ENCODE measurements at regions not wholly inside any gene's neighbourhood (a gene's known extent, or its start where the extent isn't known, plus 50 kb on each side); places are given as distances from the start of the nearest gene placed in this dataset.

DNA sequence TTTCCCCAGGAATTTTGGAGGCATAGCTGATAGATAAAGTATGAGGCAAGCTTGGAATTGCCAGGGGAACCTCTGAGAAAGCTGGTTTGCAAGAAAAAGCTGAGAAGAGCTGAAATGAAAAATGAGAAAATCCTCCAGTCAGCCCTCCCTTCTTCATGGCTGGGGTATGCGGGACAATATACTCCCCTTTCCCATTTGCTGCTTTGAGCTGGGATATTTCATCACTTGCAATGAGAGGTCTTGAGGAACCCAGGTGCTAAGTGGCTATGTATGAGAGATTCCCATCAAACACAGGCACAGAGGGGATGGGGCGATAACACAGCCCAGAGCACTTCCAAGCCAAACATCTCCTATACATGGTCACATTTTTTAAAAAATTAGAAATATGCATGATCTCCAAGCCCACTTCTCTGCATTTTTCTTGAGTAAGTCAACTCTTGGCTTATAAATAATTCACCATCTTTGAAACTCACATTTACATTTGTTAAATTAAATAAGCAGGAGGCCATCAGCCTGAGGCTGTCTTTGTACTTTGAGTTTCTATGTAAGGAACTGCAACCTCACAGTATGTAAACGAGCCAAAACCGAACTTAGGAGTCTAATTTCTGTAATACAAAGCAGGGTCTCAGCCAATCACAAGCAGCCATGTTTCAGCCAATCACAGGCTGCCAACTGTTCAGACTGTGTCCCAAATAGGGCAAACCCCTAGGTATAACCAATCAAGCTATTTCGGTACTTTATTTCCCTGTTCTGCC is 983.6 kb upstream of the NR2F2 start:
- H3K9me3 ChIP-seq (ENCODE audit: insufficient read depth in 2 of 2, low read depth in 1 of 2, low read length in 1 of 2), result no peaks in the 10 kb centered on the region
- H3K79me1 ChIP-seq (ENCODE audit: low read depth, low read length), result no peaks in the 10 kb centered on the region
- no peaks in the 10 kb centered on the region for H3K4me1 ChIP-seq (replicated peaks in 1 of 4; ENCODE audit: control insufficient read depth in 3 of 4, insufficient read depth in 4 of 4, low read length in 3 of 4)
- no peak overlapping the region for H2AFZ ChIP-seq (ENCODE audit: low read length)
- H3K9ac ChIP-seq (replicated peaks in 1 of 4; ENCODE audit: extremely low read depth in 1 of 4, low read depth in 3 of 4, low read length in 3 of 4), result no peak overlapping the region
- H2BK12ac ChIP-seq (ENCODE audit: low read depth, low read length), result no peak overlapping the region
- H3K27ac ChIP-seq (ENCODE audit: low read depth, low read length), result no peak overlapping the region
- H4K5ac ChIP-seq (ENCODE audit: insufficient read length, low read depth, low read length), result no peak overlapping the region
- H3K4me2 ChIP-seq (ENCODE audit: insufficient read depth in 1 of 2, low read depth in 2 of 2, low read length in 2 of 2), result no peak overlapping the region
- H3K56ac ChIP-seq (replicated peaks; ENCODE audit: insufficient read length, low read depth, low read length), result no peak overlapping the region
- FAIRE-seq, result no peak
- H4K91ac ChIP-seq (replicated peaks; ENCODE audit: insufficient read length, low read length), result no peak overlapping the region
- no peak overlapping the region for H2BK15ac ChIP-seq (ENCODE audit: low read length)
- no peaks in the 10 kb centered on the region for H4K20me1 ChIP-seq (replicated peaks in 1 of 2; ENCODE audit: control insufficient read depth in 1 of 2, insufficient read depth in 2 of 2, low read length in 2 of 2)
- H3K4me3 ChIP-seq (ENCODE audit: extremely low read depth in 1 of 4, insufficient read depth in 2 of 4, low read depth in 3 of 4, low read length in 4 of 4), result no peak overlapping the region
- H2BK20ac ChIP-seq (ENCODE audit: low read length), result no peak overlapping the region
- H3K23me2 ChIP-seq (ENCODE audit: low read depth, low read length), result no peaks in the 10 kb centered on the region
- H3K23ac ChIP-seq (ENCODE audit: insufficient read length), result no peak overlapping the region
- ChIA-PET CTCF (ENCODE audit: partially characterized antibody) (interaction anchor here (0.7 kb wide), 1 partner anchor 18 kb away, joined by 3 read pairs; no protein-coding TSS in a partner anchor), POLR2A (ENCODE audit: partially characterized antibody) (no interaction called here)
- H3K36me3 ChIP-seq (ENCODE audit: control insufficient read depth in 2 of 4, insufficient read depth in 4 of 4, low read length in 3 of 4), result no peaks in the 10 kb centered on the region
- 76% methylated on average over 5 of the region's 5 CpGs; no CpG with 5 or more reads in 1 of the 2 experiments for WGBS, 2 experiments (ENCODE audit: extremely low coverage in 1 of 2, insufficient coverage in 1 of 2, insufficient read length in 1 of 2, insufficient replicate concordance in 2 of 2, low coverage in 1 of 2, low lambda C conversion rate in 2 of 2, missing lambda C conversion rate in 1 of 2)
- no peaks in the 10 kb centered on the region for H3K27me3 ChIP-seq (replicated peaks in 1 of 4; ENCODE audit: control insufficient read depth in 3 of 4, extremely low read depth in 1 of 4, insufficient read depth in 3 of 4, low read length in 3 of 4)
- H3K18ac ChIP-seq (ENCODE audit: extremely low read depth, low read length), result no peak overlapping the region
- no peak overlapping the region for H4K8ac ChIP-seq (ENCODE audit: extremely low read depth, insufficient read depth, low read length)
- no peaks in the 10 kb centered on the region for H3K79me2 ChIP-seq (ENCODE audit: control insufficient read depth in 1 of 2, insufficient read depth in 2 of 2, low read length in 2 of 2)
- no peak overlapping the region for H2AK5ac ChIP-seq (ENCODE audit: low read depth, low read length)
- no peak overlapping the region for H2BK5ac ChIP-seq (ENCODE audit: low read depth, low read length)
- no peak for DNase-seq (ENCODE audit: low read depth in 1 of 2, low spot score in 2 of 2)
- H2BK120ac ChIP-seq (replicated peaks; ENCODE audit: low read depth, low read length), result no peak overlapping the region
- no peak overlapping the region for H3K14ac ChIP-seq (ENCODE audit: insufficient read length)
- H3K4ac ChIP-seq (replicated peaks; ENCODE audit: insufficient read length, low read depth, low read length), result no peak overlapping the region

Data from H1 (cell line).